ENCODE measurements at regions not wholly inside any gene's neighbourhood (a gene's known extent, or its start where the extent isn't known, plus 50 kb on each side); places are given as distances from the start of the nearest gene placed in this dataset.

DNA sequence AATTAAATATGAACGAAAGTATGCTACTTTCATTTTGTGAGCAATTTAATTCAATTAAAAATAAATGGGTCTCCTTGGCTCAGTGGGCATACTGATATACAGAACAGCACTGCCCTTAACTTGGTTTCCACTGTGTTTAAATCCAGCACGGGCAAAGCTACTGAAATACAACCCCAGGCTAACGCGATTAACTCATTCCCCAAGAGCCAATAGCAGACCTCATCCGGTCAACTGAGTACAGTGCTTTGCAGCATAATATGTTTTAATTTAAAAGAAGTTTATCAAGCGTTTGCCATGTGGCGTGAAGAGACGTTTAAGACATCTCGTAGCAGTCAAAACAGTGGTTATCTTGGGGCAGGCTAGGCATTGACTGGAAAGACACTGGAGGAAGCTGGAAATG is 118.6 kb downstream of the PROX1 start:
- intact Hi-C loops (cut with DNase I) = no loop called here
- peaks cover 0 to 27% of the 10 kb centered on the region in 2 donors for H3K4me1 ChIP-seq (replicated peaks in 1 of 2)
- no peak overlapping the region for H3K4me3 ChIP-seq
- H3K9me3 ChIP-seq (replicated peaks in 1 of 3) = no peaks in the 10 kb centered on the region
- no peaks in the 10 kb centered on the region for H3K36me3 ChIP-seq (replicated peaks in 1 of 2)
- no peak for TF ChIP-seq POLR2A (IDR thresholded peaks at IDR 0.05)
- TF ChIP-seq, protein P1, sequence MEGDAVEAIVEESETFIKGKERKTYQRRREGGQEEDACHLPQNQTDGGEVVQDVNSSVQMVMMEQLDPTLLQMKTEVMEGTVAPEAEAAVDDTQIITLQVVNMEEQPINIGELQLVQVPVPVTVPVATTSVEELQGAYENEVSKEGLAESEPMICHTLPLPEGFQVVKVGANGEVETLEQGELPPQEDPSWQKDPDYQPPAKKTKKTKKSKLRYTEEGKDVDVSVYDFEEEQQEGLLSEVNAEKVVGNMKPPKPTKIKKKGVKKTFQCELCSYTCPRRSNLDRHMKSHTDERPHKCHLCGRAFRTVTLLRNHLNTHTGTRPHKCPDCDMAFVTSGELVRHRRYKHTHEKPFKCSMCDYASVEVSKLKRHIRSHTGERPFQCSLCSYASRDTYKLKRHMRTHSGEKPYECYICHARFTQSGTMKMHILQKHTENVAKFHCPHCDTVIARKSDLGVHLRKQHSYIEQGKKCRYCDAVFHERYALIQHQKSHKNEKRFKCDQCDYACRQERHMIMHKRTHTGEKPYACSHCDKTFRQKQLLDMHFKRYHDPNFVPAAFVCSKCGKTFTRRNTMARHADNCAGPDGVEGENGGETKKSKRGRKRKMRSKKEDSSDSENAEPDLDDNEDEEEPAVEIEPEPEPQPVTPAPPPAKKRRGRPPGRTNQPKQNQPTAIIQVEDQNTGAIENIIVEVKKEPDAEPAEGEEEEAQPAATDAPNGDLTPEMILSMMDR (IDR thresholded peaks at IDR 0.05) = no peak
- no peak for DNase-seq
- WGBS, 4 donors = 80 to 90% (median 87%) methylated on average over 9 of the region's 9 CpGs
- H3K27ac ChIP-seq = no peak overlapping the region
- no peaks in the 10 kb centered on the region for H3K27me3 ChIP-seq

DNA sequence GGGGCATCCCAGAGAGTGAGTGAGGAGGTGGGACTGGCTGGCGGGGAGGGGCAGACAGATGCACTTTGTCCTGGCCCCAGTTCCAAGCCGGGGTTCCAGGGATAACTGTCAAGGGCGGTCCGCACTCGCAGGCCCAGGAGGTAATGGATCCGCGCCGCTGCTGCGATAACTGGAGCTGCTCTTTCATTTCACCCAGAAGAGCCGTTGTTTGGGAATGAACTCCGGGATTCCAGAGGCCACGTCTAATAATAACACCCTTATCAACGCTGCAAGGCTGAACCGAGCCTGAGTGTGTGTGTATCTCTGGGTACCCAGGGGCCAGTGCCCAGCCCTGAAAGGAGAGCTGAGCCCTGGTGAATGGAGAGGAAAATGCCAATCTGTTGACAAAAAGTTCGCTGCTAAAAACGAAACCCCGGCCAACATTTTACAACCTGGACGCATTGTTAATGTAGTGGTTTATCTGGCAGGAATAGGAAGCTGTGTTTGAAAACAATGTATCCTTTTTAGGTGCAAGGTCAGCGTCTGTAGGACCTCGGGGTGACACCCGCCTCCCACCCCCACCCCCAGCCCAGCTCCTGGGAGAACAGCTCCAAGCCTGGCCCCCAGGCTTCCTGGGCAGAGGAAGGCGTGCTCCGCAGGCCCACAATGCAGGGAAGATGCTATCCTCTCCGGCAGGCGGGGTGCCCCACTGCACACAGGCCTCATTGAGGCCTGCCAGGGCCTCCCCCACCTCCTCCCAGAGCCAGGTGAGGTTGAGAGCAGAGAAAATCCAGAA is 119.7 kb downstream of the PROX1 start:
- peak in 1 of 2 donors; percentile 11 for TF ChIP-seq POLR2A (IDR thresholded peaks at IDR 0.05)
- TF ChIP-seq, protein P1 (IDR thresholded peaks at IDR 0.05) = no peak
- no peaks in the 10 kb centered on the region for H3K36me3 ChIP-seq (replicated peaks in 1 of 2)
- H3K27me3 ChIP-seq = no peaks in the 10 kb centered on the region
- peak overlapping the region in 4 of 5 donors; percentile 66 to 84 (median 76) for H3K27ac ChIP-seq
- DNase-seq = peak; percentile 37 to 76 (median 72)
- H3K4me3 ChIP-seq = peak overlapping the region in 1 of 4 donors; percentile 35
- peaks cover 0 to 17% of the 10 kb centered on the region in 2 donors for H3K4me1 ChIP-seq (replicated peaks in 1 of 2)
- 13 to 19% (median 16%) methylated on average over 18 to 25 of the region's 25 CpGs for WGBS, 4 donors
- intact Hi-C loops (cut with DNase I) = no loop called here
- H3K9me3 ChIP-seq (replicated peaks in 1 of 3) = no peaks in the 10 kb centered on the region

DNA sequence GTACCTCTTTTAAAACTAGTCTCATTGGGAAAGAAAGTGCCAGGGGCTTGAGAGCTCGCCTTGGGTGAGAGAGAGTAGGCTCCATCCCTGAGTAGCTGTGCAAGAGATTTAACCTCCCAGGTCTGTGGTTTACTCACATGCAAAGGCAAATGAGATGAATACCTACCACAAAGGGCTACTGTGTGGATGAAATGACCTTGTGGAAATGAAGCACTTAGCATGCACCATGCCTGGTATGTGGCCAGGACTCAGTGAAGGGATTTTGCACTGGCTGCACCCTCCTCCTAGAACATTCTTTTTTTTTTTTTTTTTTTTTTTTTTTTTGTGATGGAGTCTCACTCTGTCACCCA is 120.3 kb downstream of the PROX1 start:
- no peak for DNase-seq
- peak overlapping the region in 4 of 5 donors; percentile 66 to 84 (median 76) for H3K27ac ChIP-seq
- H3K9me3 ChIP-seq (replicated peaks in 1 of 3) = no peaks in the 10 kb centered on the region
- intact Hi-C loops (cut with DNase I) = no loop called here
- no peak overlapping the region for H3K4me3 ChIP-seq
- peaks cover 0 to 13% of the 10 kb centered on the region in 2 donors for H3K4me1 ChIP-seq (replicated peaks in 1 of 2)
- no peak for TF ChIP-seq POLR2A (IDR thresholded peaks at IDR 0.05)
- TF ChIP-seq, protein P1 (IDR thresholded peaks at IDR 0.05) = no peak
- H3K36me3 ChIP-seq (replicated peaks in 1 of 2) = no peaks in the 10 kb centered on the region
- H3K27me3 ChIP-seq = no peaks in the 10 kb centered on the region
- WGBS, 4 donors = 92 to 100% (median 98%) methylated on average over 1 of the region's 1 CpG

DNA sequence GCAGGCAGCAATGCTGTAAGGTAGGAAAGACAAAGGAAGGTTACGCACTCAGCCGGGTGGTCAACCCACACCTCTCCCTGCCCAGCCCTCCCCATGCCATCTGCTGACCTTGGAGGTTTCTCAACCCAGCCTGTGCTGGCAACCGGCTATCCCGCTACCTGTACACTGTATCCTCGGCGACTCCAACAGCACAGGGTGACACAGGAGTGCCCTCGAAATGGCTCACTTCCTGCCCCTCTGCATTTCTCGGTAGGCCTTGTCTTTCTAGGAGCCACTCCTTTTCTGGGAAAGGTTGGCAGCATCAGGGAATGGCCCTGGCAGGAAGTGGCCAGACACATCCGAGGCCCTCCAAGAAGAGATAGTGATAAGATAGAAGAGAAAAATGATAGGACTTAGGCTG is 124.0 kb downstream of the PROX1 start:
- H3K36me3 ChIP-seq (replicated peaks in 1 of 2) = no peaks in the 10 kb centered on the region
- H3K27ac ChIP-seq = peak overlapping the region in 3 of 5 donors; percentile 6 to 79 (median 67)
- H3K4me1 ChIP-seq (replicated peaks in 1 of 2) = peaks cover 0 to 17% of the 10 kb centered on the region in 2 donors
- no peaks in the 10 kb centered on the region for H3K27me3 ChIP-seq
- peak in 6 of 7 donors; percentile 37 to 92 (median 64) for DNase-seq
- intact Hi-C loops (cut with DNase I) = loop anchor here in 1 of 2 donors (10.0 kb wide), 1 partner anchor 127 kb away; the partner anchor contains the start of gene PROX1
- no peak for TF ChIP-seq POLR2A (IDR thresholded peaks at IDR 0.05)
- TF ChIP-seq, protein P1 (IDR thresholded peaks at IDR 0.05) = no peak
- WGBS, 4 donors = 54 to 62% (median 57%) methylated on average over 9 of the region's 9 CpGs
- peak overlapping the region in 1 of 4 donors; percentile 26 for H3K4me3 ChIP-seq
- no peaks in the 10 kb centered on the region for H3K9me3 ChIP-seq (replicated peaks in 1 of 3)

Measured in adrenal gland (tissue), 9 donors.